RWPE2 (cell line): ENCODE measurements at regions not wholly inside any gene's neighbourhood (a gene's known extent, or its start where the extent isn't known, plus 50 kb on each side); places are given as distances from the start of the nearest gene placed in this dataset.

Experiments
- ATAC-seq: fragments of 200-7000 bp; cut with Tn5 transposase; 3 replicates; pipeline ENCODE4 v1.9.1; 2021; ENCODE audit warnings: low read depth
- DNase-seq: peaks from one replicate; pipeline ENCODE4 v3.0.0-alpha.2; 2020; ENCODE audit warnings: low spot score
- H3K27ac ChIP-seq: fragments of 450-650 bp; 2 replicates; pipeline ENCODE4 v1.5.1; 2017; ENCODE audit warnings: mild to moderate bottlenecking; ENCODE audit not compliant: poor library complexity, severe bottlenecking
- H3K27me3 ChIP-seq: fragments of 250-450 bp; sonication (Bioruptor Pico); 2 replicates; pipeline ENCODE4 v1.5.1; 2021; ENCODE audit warnings: mild to moderate bottlenecking, moderate library complexity; ENCODE audit not compliant: insufficient read depth, poor library complexity, severe bottlenecking
- H3K36me3 ChIP-seq: fragments of 250-450 bp; sonication (Bioruptor Pico); 2 replicates; pipeline ENCODE4 v1.5.1; 2020; ENCODE audit warnings: low read depth, mild to moderate bottlenecking, moderate library complexity
- H3K4me1 ChIP-seq: fragments of 250-450 bp; sonication (Bioruptor Pico); 2 replicates; pipeline ENCODE4 v1.5.1; 2021; ENCODE audit warnings: mild to moderate bottlenecking, moderate library complexity; ENCODE audit not compliant: insufficient read depth, poor library complexity, severe bottlenecking
- H3K4me3 ChIP-seq: fragments of 250-450 bp; sonication (Bioruptor Pico); 2 replicates; pipeline ENCODE4 v1.5.1; 2021; ENCODE audit warnings: mild to moderate bottlenecking, moderate library complexity; ENCODE audit not compliant: severe bottlenecking
- H3K9me3 ChIP-seq: fragments of 250-450 bp; sonication (Bioruptor Pico); 2 replicates; pipeline ENCODE4 v1.5.1; 2021; ENCODE audit warnings: mild to moderate bottlenecking, moderate library complexity; ENCODE audit not compliant: severe bottlenecking
- CTCF ChIP-seq: fragments of 450-650 bp; IDR thresholded peaks from one replicate; pipeline ENCODE4 v1.5.1; 2017; ENCODE audit warnings: mild to moderate bottlenecking, moderate library complexity; ENCODE audit not compliant: poor library complexity, severe bottlenecking

GRCh38 chr16:87163637-87164036 lies 153.6 kb downstream of the C16orf95 start:
- TF ChIP-seq CTCF, result no peak
- DNase-seq, result no peak
- H3K27ac ChIP-seq, result no peak overlapping the region

GRCh38 chr16:87165151-87165550 lies 152.0 kb downstream of the C16orf95 start:
- Histone ChIP-seq H3K27me3 (no peaks in the 10 kb centered on the region), H3K4me1 (peaks cover 10% of the 10 kb centered on the region), H3K27ac (no peak overlapping the region), H3K36me3 (no peaks in the 10 kb centered on the region), H3K4me3 (no peak overlapping the region), H3K9me3 (no peaks in the 10 kb centered on the region)
- peak; percentile 19 for DNase-seq
- TF ChIP-seq CTCF, result no peak
- ATAC-seq, result no peak

More at GRCh38 chr16:87163637-87164036, 153.6 kb downstream of the C16orf95 start:
- no peak for ATAC-seq
- Histone ChIP-seq H3K36me3 (no peaks in the 10 kb centered on the region), H3K4me1 (peaks cover 10% of the 10 kb centered on the region), H3K27me3 (no peaks in the 10 kb centered on the region), H3K9me3 (no peaks in the 10 kb centered on the region), H3K4me3 (no peak overlapping the region)

- no peaks in the 10 kb centered on the region for H3K27me3 ChIP-seq
- H3K36me3 ChIP-seq, result no peaks in the 10 kb centered on the region
- no peak for TF ChIP-seq CTCF
- H3K9me3 ChIP-seq, result no peaks in the 10 kb centered on the region
- H3K4me1 ChIP-seq, result peaks cover 6% of the 10 kb centered on the region
- no peak for ATAC-seq
- H3K27ac ChIP-seq, result no peak overlapping the region
- DNase-seq, result no peak
- no peak overlapping the region for H3K4me3 ChIP-seq
Measured at GRCh38 chr16:87165885-87166284, 151.3 kb downstream of the C16orf95 start.

GRCh38 chr16:87166321-87166720 lies 150.9 kb downstream of the C16orf95 start:
- Histone ChIP-seq H3K27ac (no peak overlapping the region), H3K4me1 (peaks cover 2% of the 10 kb centered on the region), H3K36me3 (no peaks in the 10 kb centered on the region), H3K27me3 (no peaks in the 10 kb centered on the region), H3K9me3 (no peaks in the 10 kb centered on the region), H3K4me3 (no peak overlapping the region)
- no peak for TF ChIP-seq CTCF
- DNase-seq (peak; percentile 33), ATAC-seq (no peak)

GRCh38 chr16:87166934-87167333 lies 150.3 kb downstream of the C16orf95 start:
- no peak for DNase-seq

More at GRCh38 chr16:87166934-87167333, 150.3 kb downstream of the C16orf95 start:
- Histone ChIP-seq H3K4me3 (no peak overlapping the region), H3K4me1 (peaks cover 2% of the 10 kb centered on the region), H3K9me3 (no peaks in the 10 kb centered on the region), H3K27ac (no peak overlapping the region), H3K27me3 (no peaks in the 10 kb centered on the region), H3K36me3 (no peaks in the 10 kb centered on the region)
- no peak for ATAC-seq
- no peak for TF ChIP-seq CTCF
